Small intestine (tissue), 7 donors: ENCODE measurements at regions not wholly inside any gene's neighbourhood (a gene's known extent, or its start where the extent isn't known, plus 50 kb on each side); places are given as distances from the start of the nearest gene placed in this dataset.

ENCODE experiments used
- DNase-seq, 2 donors: peaks; one replicate each; pipeline versions ENCODE4 v3.0.0 to v3.0.0-alpha.2; 2013
- FAIRE-seq: peaks from 2 replicates; lab custom pipeline; 2012; peaks lifted over from hg19 to GRCh38; lab: Jason Lieb, UNC
- H3K27ac ChIP-seq, 3 donors: one replicate each; pipeline ENCODE4 v1.5.1; 2013; ENCODE audit warnings: low read length in 2 of 3, mild to moderate bottlenecking in 2 of 3, control low read depth in 1 of 3, inconsistent platforms in 1 of 3, low read depth in 1 of 3, moderate library complexity in 1 of 3
- H3K27me3 ChIP-seq, 3 donors: one replicate each; pipeline ENCODE4 v1.6.1; 2013; ENCODE audit warnings: low read length in 3 of 3, inconsistent platforms in 1 of 3; ENCODE audit not compliant: control insufficient read depth in 3 of 3, insufficient read depth in 3 of 3
- H3K36me3 ChIP-seq, 3 donors: one replicate each; pipeline ENCODE4 v1.6.1; 2013; ENCODE audit warnings: low read length in 3 of 3, inconsistent platforms in 1 of 3, low read depth in 1 of 3, mild to moderate bottlenecking in 1 of 3, moderate library complexity in 1 of 3; ENCODE audit not compliant: control insufficient read depth in 3 of 3, insufficient read depth in 2 of 3
- H3K4me1 ChIP-seq, 3 donors: one replicate each; pipeline ENCODE4 v1.6.1; 2013; ENCODE audit warnings: low read length in 2 of 3, inconsistent platforms in 1 of 3, low read depth in 1 of 3, mild to moderate bottlenecking in 1 of 3, moderate library complexity in 1 of 3; ENCODE audit not compliant: control insufficient read depth in 3 of 3, insufficient read depth in 2 of 3
- H3K4me3 ChIP-seq, 3 donors: one replicate each; pipeline ENCODE4 v1.5.1; 2013; ENCODE audit warnings: low read length in 3 of 3, control low read depth in 1 of 3, inconsistent platforms in 1 of 3, low read depth in 1 of 3, mild to moderate bottlenecking in 1 of 3, moderate library complexity in 1 of 3
- H3K9me3 ChIP-seq, 2 donors: one replicate each; pipeline ENCODE4 v1.6.1; 2013; ENCODE audit warnings: low read depth in 1 of 2, low read length in 1 of 2; ENCODE audit not compliant: control insufficient read depth in 2 of 2, insufficient read depth in 1 of 2
- WGBS, 3 donors: extraction: QIAGEN DNeasy Blood & Tissue Kit; methylation state at CpG; one replicate each; pipeline ENCODE4 v1.1.7; 2013; 5-methylcytosine and 5-hydroxymethylcytosine counted together
- donor health status: healthy with polysubstance abuse.
- donor health status: control.
- donor health status: control.
- donor health status: Bipolar disorder and iron deficiency.
- donor health status: healthy.

- Histone ChIP-seq H3K9me3 (no peaks in the 10 kb centered on the region), H3K27ac (no peak overlapping the region), H3K4me3 (no peak overlapping the region), H3K36me3 (no peaks in the 10 kb centered on the region), H3K4me1 (no peaks in the 10 kb centered on the region), H3K27me3 (no peaks in the 10 kb centered on the region)
- no peak for DNase-seq
- no peak for FAIRE-seq
- 79 to 88% (median 88%) methylated on average over 2 of the region's 2 CpGs for WGBS, 3 donors
These were observed 178.7 kb upstream of the STEAP1 start for GRCh38 chr7:89975577-89975976.

GRCh38 chr7:89987665-89988064, 166.6 kb upstream of the STEAP1 start:
- H3K4me1 ChIP-seq: no peaks in the 10 kb centered on the region
- H3K36me3 ChIP-seq: no peaks in the 10 kb centered on the region
- no peak for DNase-seq
- no peak overlapping the region for H3K27ac ChIP-seq
- no peak overlapping the region for H3K4me3 ChIP-seq
- no peaks in the 10 kb centered on the region for H3K27me3 ChIP-seq
- no peak for FAIRE-seq
- WGBS, 3 donors: 53 to 83% (median 69%) methylated on average over 3 of the region's 3 CpGs
- H3K9me3 ChIP-seq: peaks cover 0 to 2% of the 10 kb centered on the region in 2 donors

GRCh38 chr7:89988074-89988473, 166.2 kb upstream of the STEAP1 start:
- Histone ChIP-seq H3K9me3 (peaks cover 0 to 2% of the 10 kb centered on the region in 2 donors), H3K4me1 (no peaks in the 10 kb centered on the region), H3K27ac (no peak overlapping the region), H3K27me3 (no peaks in the 10 kb centered on the region), H3K4me3 (no peak overlapping the region), H3K36me3 (no peaks in the 10 kb centered on the region)
- WGBS, 3 donors: 12 to 51% (median 33%) methylated on average over 1 of the region's 1 CpG
- DNase-seq (no peak), FAIRE-seq (no peak)

GRCh38 chr7:89989454-89989853, 164.8 kb upstream of the STEAP1 start:
- 41 to 58% (median 56%) methylated on average over 2 of the region's 2 CpGs for WGBS, 3 donors
- Histone ChIP-seq H3K4me1 (no peaks in the 10 kb centered on the region), H3K9me3 (peaks cover 0 to 2% of the 10 kb centered on the region in 2 donors), H3K4me3 (no peak overlapping the region), H3K36me3 (no peaks in the 10 kb centered on the region), H3K27ac (no peak overlapping the region), H3K27me3 (no peaks in the 10 kb centered on the region)
- FAIRE-seq (no peak), DNase-seq (no peak)

- no peak for FAIRE-seq
- Histone ChIP-seq H3K9me3 (no peaks in the 10 kb centered on the region), H3K4me1 (no peaks in the 10 kb centered on the region), H3K36me3 (no peaks in the 10 kb centered on the region), H3K4me3 (no peak overlapping the region), H3K27ac (no peak overlapping the region), H3K27me3 (no peaks in the 10 kb centered on the region)
- no peak for DNase-seq
- WGBS, 3 donors: 37 to 59% (median 50%) methylated on average over 1 of the region's 1 CpG
These were observed 159.8 kb upstream of the STEAP1 start for GRCh38 chr7:89994483-89994882.

- Histone ChIP-seq H3K4me3 (no peak overlapping the region), H3K36me3 (no peaks in the 10 kb centered on the region), H3K9me3 (no peaks in the 10 kb centered on the region), H3K27ac (no peak overlapping the region), H3K4me1 (no peaks in the 10 kb centered on the region), H3K27me3 (no peaks in the 10 kb centered on the region)
- FAIRE-seq: no peak
- WGBS, 3 donors: 63 to 79% (median 68%) methylated on average over 2 of the region's 2 CpGs
- DNase-seq: no peak
These were observed 155.7 kb upstream of the STEAP1 start for GRCh38 chr7:89998554-89998953.

GRCh38 chr7:90005836-90006235, 148.4 kb upstream of the STEAP1 start:
- H3K9me3 ChIP-seq: no peaks in the 10 kb centered on the region
- no peak overlapping the region for H3K4me3 ChIP-seq
- FAIRE-seq (no peak), DNase-seq (no peak)
- whole genome bisulfite sequencing, 3 donors: 72 to 85% (median 75%) methylated on average over 2 of the region's 2 CpGs
- H3K27ac ChIP-seq: no peak overlapping the region
- H3K4me1 ChIP-seq: no peaks in the 10 kb centered on the region
- no peaks in the 10 kb centered on the region for H3K27me3 ChIP-seq
- no peaks in the 10 kb centered on the region for H3K36me3 ChIP-seq

GRCh38 chr7:90007001-90007654, 147.1 kb upstream of the STEAP1 start:
- Histone ChIP-seq H3K27me3 (no peaks in the 10 kb centered on the region), H3K4me1 (no peaks in the 10 kb centered on the region), H3K27ac (no peak overlapping the region), H3K9me3 (no peaks in the 10 kb centered on the region), H3K4me3 (no peak overlapping the region), H3K36me3 (no peaks in the 10 kb centered on the region)
- FAIRE-seq (no peak), DNase-seq (no peak)
- 44 to 50% (median 48%) methylated on average over 3 of the region's 3 CpGs for WGBS, 3 donors

- no peak for FAIRE-seq
These were observed 146.4 kb upstream of the STEAP1 start for GRCh38 chr7:90007831-90008230.

More at GRCh38 chr7:90007831-90008230, 146.4 kb upstream of the STEAP1 start:
- no peak overlapping the region for H3K4me3 ChIP-seq
- H3K27ac ChIP-seq: no peak overlapping the region
- 75 to 79% (median 76%) methylated on average over 3 of the region's 3 CpGs for WGBS, 3 donors
- no peaks in the 10 kb centered on the region for H3K27me3 ChIP-seq
- H3K9me3 ChIP-seq: no peaks in the 10 kb centered on the region
- no peak for DNase-seq
- H3K36me3 ChIP-seq: no peaks in the 10 kb centered on the region
- no peaks in the 10 kb centered on the region for H3K4me1 ChIP-seq
